ENCODE measurements at regions not wholly inside any gene's neighbourhood (a gene's known extent, or its start where the extent isn't known, plus 50 kb on each side); places are given as distances from the start of the nearest gene placed in this dataset.

GRCh38 chr1:2864203-2864905 is 62.9 kb upstream of the TTC34 start:
- no peak for DNase-seq (ENCODE audit: extremely low read depth in 1 of 11, low read depth in 9 of 11, low spot score in 4 of 11)

- DNase-seq (ENCODE audit: extremely low read depth in 1 of 11, low read depth in 9 of 11, low spot score in 4 of 11): no peak
Observed at GRCh38 chr1:2865000-2865399, 63.5 kb upstream of the TTC34 start.

GRCh38 chr1:2865571-2866421 is 64.3 kb upstream of the TTC34 start:
- no peak for DNase-seq (ENCODE audit: extremely low read depth in 1 of 11, low read depth in 9 of 11, low spot score in 4 of 11)

- no peak for DNase-seq (ENCODE audit: extremely low read depth in 1 of 11, low read depth in 9 of 11, low spot score in 4 of 11)
Observed at GRCh38 chr1:2866422-2867086, 65.1 kb upstream of the TTC34 start.

- no peak for DNase-seq (ENCODE audit: extremely low read depth in 1 of 11, low read depth in 9 of 11, low spot score in 4 of 11)
Observed at GRCh38 chr1:2867087-2867425, 65.6 kb upstream of the TTC34 start.

- DNase-seq (ENCODE audit: extremely low read depth in 1 of 11, low read depth in 9 of 11, low spot score in 4 of 11): no peak
Observed at GRCh38 chr1:2867861-2868260, 66.4 kb upstream of the TTC34 start.

- DNase-seq (ENCODE audit: extremely low read depth in 1 of 11, low read depth in 9 of 11, low spot score in 4 of 11): no peak
Observed at GRCh38 chr1:2868571-2869195, 67.2 kb upstream of the TTC34 start.

GRCh38 chr1:2871246-2871815 is 69.8 kb upstream of the TTC34 start:
- no peak for DNase-seq (ENCODE audit: extremely low read depth in 1 of 11, low read depth in 9 of 11, low spot score in 4 of 11)

- DNase-seq (ENCODE audit: extremely low read depth in 1 of 11, low read depth in 9 of 11, low spot score in 4 of 11): no peak
Observed at GRCh38 chr1:2874207-2874606, 72.7 kb upstream of the TTC34 start.

GRCh38 chr1:2874607-2875480 is 73.4 kb upstream of the TTC34 start:
- no peak for DNase-seq (ENCODE audit: extremely low read depth in 1 of 11, low read depth in 9 of 11, low spot score in 4 of 11)

- DNase-seq (ENCODE audit: extremely low read depth in 1 of 11, low read depth in 9 of 11, low spot score in 4 of 11): peak in 6 of 11 donors; percentile 21 to 55 (median 46)
Observed at GRCh38 chr1:2875707-2876561, 74.4 kb upstream of the TTC34 start.

GRCh38 chr1:2876846-2877245 is 75.4 kb upstream of the TTC34 start:
- no peak for DNase-seq (ENCODE audit: extremely low read depth in 1 of 11, low read depth in 9 of 11, low spot score in 4 of 11)

- no peak for DNase-seq (ENCODE audit: extremely low read depth in 1 of 11, low read depth in 9 of 11, low spot score in 4 of 11)
Observed at GRCh38 chr1:2877391-2877790, 75.9 kb upstream of the TTC34 start.

GRCh38 chr1:2878591-2878990 is 77.1 kb upstream of the TTC34 start:
- no peak for DNase-seq (ENCODE audit: extremely low read depth in 1 of 11, low read depth in 9 of 11, low spot score in 4 of 11)

- DNase-seq (ENCODE audit: extremely low read depth in 1 of 11, low read depth in 9 of 11, low spot score in 4 of 11): no peak
Observed at GRCh38 chr1:2879026-2879425, 77.5 kb upstream of the TTC34 start.

GRCh38 chr1:2879591-2879990 is 78.1 kb upstream of the TTC34 start:
- no peak for DNase-seq (ENCODE audit: extremely low read depth in 1 of 11, low read depth in 9 of 11, low spot score in 4 of 11)

GRCh38 chr1:2880086-2880485 is 78.6 kb upstream of the TTC34 start:
- no peak for DNase-seq (ENCODE audit: extremely low read depth in 1 of 11, low read depth in 9 of 11, low spot score in 4 of 11)

All from renal cortex interstitium (tissue), 11 donors.